ENCODE measurements at regions not wholly inside any gene's neighbourhood (a gene's known extent, or its start where the extent isn't known, plus 50 kb on each side); places are given as distances from the start of the nearest gene placed in this dataset.
"Not testable (repeated sequence)": the region's sequence is repeated elsewhere in the genome, so short reads cannot be mapped to it uniquely, and the experiment has no call there.

DNA sequence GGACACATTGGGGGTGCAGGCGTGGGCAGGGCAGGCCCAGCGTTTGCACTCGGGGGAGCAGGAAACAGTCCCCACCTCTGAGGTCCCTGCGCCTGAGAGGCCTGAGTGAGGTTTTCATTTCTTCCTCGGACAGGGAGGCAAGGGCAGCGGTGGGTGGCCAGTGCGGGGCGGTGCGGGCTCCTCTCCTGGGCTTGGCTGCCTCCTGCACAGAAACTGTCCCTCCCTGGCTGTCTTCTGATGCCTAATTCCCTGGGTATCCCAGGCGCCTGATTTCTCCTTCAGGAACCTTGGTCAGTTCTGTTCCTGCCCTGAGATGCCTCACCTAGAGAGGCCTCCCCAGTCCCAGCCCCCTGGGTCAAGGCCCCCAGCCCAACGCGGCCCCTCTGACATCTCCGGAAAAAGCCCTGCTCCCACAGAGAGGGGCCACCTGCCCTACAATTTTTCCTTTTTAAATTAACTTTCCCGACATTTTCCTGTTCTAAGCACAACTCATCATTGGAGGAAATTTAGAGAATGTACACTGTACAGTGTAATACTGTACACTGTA lies 260.3 kb downstream of the ADGRD1 start:
- DNase-seq (ENCODE audit: low spot score): no peak

DNA sequence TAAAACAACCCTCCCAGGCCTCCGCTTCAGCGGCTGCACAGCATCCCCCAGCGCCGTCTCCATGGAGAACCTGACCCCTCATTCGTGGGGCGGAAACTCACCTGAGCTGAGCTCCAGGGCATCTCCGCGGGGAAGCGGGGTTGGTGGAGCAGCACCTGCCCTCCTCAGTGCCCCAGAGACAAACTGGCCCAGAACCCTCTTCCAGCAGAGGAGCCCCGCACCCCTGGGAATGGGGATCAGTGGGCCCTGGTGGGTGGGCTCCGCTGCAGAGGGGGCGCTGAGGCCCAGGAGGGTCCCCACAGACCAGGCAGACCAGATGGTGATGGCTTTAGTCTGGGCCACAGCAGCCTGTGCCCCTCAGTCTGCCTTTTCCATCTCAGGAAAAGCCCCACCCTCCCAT lies 261.2 kb downstream of the ADGRD1 start:
- DNase-seq (ENCODE audit: low spot score): not testable (repeated sequence)

DNA sequence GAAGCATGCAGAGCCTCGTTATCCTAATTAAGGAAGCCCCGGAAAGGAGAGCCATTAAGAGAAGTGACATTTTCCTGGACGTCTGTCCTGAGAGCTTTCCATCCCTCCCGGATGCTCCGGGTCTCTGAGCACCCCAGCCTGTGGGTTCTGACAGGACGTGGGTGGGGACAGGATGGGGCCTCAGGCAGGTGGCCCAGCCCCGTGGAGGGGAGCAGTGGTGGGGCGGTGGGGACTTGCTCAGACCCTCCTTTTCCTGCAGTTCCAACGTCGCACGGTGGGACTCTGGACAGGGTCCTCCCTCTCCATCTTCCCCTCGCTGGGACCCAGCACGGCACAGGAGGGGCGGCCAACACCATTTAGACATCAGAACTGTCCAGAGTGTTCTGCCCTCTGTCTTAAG lies 262.9 kb downstream of the ADGRD1 start:
- not testable (repeated sequence) for DNase-seq (ENCODE audit: low spot score)

DNA sequence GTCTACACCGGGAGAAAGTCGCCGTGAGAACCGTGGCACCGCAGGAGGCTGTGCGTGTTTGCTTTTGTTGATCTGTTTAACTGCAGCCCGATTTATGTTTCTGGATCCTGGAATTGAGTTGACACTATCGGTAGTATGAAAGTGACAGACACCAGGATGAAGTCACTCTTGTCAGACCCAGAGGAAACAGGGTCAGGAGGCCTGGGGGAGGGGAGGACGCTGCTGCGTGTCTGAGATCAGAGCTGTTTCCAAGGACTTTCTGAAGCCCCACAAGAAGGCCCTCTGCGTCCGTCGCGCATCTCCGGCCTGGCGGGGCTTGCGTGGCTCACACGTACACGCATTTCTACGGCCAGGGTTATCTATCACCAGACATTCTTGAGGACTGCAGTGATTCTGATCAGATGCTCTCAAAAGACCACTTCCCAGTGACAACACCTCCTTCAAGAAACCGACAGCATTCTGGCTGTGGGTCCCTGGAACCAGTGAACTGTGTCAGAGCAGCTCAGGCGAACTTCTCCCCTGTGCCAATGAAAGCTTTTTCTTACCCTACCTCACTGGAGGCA lies 263.4 kb downstream of the ADGRD1 start:
- DNase-seq (ENCODE audit: low spot score): no peak

DNA sequence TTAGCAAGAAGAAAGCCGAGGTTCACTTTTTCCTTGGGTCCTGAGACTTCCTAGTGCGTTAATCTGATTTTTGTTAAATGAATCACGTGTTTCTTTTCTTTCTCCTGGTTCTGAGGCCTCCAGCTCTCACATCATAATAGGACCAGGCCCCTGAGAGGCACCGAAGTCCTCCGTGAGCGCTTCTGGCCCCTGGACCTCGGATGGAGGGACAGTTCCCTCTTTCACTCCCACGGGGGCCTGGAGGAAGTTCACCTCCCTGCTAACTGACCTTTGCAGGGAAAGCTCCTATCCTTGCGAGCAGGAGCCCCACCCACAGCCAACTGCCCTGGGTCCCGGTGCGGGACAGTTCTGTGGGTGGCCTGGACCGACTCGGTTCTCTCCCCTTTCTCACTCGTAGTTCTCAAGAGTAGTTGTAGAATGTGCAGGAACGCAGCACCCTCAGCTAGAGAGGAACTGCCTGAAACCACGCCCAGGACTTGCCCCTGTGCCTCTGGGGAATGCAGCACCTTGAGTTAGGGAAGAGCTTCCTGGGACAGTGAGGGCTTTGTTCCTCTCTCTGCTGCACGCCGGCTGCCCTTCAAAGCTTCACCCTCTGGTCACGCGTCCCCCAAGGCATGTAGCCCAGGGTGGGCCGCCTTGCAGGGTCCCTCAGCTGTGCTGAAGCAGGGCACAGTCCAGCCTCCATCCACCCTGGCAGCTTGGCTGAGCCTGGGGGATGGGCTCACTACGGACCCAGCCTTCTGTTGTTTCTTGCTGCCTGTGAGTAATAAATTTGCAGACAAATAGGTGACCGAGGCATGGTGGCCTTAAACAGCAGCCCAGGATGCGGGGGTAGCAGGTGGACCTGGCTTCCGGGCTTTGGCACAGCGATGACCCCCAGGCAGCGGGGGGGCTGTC lies 264.6 kb downstream of the ADGRD1 start:
- no peak for DNase-seq (ENCODE audit: low spot score)

DNA sequence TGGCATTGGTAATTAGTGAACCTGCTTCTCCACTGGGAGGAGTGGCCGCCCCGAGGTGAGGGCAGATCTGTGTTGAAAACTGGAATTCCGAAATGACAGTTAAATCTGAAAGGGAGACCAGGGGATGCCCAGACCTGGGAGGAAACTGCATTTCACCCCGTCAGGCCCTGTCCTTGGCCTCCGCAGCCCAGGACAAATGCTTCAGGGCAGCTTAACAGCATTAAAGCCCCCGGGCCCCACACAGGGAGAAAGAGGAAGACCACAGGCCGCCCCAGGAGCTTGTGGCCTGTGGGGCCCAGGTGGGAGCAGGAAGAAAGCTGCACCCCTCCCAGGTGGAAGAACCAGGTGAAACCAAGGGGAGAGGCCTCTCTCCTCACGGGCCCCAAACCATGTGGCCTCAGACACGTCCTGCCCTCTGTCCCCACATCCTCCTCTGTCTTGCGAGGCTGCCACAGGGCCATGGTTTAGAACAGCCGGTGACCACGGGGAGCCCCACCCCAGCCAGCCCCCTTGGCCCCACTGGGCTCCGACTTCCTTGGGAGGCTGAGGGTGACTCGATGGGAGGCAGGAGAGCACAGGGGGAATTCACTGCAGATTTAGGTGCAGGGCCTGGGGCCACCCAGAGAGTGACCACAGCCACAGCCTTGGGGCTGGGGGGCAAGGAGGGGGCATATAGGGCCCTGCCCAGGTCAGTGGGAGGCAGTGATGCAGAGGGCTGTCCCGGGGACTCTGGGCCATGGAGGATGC lies 265.4 kb downstream of the ADGRD1 start:
- no peak for DNase-seq (ENCODE audit: low spot score)

DNA sequence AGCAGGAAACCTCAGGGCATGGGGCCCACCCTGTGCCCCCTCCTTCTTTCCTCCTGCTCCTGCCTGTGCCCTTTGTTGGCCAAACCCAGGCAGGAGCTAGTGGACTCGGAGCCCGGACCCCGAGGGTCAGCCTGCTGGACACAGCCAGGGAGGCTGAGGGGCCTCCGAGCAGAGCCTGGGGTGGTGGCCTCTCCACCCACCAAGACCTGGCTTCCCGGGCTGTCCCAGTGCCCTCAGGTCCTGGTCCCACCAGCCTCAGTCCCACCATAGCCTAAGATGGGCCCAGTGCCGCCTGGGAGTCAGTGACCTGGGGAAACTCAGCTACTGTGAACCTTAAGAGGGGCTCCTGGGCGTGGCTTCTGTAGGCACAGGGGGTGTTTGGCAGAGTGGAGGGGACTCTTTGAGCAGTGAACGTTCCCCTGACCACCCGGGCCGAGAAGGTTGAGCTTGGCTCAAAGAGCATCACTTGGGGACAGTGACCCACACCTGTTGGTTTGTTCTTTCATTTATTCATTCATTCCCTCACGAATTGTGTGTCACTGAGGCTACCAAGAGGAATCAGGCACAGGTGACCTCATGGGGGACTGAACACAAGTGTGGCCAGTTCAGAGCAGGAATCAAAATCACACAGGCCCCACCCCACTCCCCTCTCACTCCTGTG lies 266.1 kb downstream of the ADGRD1 start:
- no peak for DNase-seq (ENCODE audit: low spot score)

DNA sequence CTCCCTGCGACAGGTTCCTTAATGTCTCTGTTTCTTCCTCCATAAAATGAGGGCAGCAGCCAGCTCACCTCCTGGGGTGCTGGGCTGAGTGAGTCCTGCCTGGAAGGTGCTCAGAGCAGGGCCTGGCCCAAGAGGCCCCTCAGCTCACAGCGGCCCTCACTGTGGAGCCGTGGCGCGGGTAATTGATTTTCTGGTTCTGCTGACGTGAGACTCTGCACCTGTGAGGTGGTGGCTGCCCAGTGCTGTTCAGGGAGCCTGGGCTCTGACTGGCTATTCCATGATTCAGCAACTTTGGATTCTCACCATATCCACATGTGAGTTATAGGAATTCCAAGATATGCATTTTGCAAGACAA lies 266.6 kb downstream of the ADGRD1 start:
- no peak for DNase-seq (ENCODE audit: low spot score)

DNA sequence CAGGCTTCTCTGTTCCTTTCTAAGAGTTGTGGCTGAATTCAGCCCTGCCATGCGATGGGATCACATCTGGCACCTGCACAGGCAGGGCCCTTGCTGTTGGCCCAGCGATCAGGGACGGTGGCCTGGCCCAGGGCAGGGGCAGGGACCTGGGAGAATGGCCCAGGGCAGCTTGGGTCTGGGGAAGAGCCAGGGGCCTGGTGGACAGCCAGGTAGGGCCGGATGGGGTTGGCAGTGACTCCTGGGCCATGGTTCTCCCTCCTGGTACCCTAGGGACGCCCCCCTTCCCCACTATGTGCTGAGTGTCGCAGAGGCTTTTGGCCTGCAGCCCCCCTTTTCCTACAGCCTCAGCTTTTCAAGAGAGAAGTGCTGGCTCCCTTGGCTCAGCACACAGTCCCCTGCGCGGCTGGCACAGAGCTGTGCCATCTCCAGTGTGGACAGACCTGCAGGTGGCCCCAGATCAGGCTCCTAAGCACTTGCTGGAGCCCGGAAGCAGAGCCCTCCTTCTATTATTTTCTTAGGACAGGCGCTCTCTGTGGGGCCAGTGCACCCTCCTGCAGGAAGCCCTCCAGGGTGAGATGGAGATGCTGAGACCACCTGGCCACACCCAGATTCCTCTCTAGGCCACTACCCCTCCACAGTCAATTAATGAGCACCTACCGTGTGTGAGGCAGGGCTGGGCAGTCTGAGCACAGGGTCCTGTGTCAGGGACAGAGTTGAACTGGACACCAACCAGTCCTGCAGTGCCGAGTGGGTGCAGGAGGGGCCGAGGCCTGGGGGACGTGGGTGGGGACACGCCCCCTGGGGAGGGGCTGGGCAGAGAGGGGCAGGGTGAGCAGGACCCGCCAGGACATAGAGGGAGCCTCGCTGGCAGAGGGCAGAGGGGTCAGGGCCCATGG lies 267.6 kb downstream of the ADGRD1 start:
- DNase-seq (ENCODE audit: low spot score): no peak

DNA sequence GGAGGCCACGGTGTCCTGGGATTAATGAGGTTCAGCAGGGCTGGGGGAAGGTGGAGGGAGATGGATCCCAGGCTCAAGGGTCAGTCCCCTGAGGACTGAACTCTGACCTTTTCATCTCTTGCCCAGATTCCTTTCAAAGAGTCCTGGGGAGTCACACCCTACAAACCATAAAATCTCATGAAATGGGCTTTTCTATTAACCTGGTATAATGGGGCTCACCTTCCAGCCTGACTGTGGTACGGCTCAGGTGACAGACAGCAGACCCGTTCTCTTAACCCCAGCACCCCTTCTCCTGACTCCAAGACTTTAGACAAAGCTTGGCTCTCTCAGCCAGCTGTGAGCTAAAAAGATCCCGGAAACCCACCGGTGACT lies 268.2 kb downstream of the ADGRD1 start:
- DNase-seq (ENCODE audit: low spot score): no peak

DNA sequence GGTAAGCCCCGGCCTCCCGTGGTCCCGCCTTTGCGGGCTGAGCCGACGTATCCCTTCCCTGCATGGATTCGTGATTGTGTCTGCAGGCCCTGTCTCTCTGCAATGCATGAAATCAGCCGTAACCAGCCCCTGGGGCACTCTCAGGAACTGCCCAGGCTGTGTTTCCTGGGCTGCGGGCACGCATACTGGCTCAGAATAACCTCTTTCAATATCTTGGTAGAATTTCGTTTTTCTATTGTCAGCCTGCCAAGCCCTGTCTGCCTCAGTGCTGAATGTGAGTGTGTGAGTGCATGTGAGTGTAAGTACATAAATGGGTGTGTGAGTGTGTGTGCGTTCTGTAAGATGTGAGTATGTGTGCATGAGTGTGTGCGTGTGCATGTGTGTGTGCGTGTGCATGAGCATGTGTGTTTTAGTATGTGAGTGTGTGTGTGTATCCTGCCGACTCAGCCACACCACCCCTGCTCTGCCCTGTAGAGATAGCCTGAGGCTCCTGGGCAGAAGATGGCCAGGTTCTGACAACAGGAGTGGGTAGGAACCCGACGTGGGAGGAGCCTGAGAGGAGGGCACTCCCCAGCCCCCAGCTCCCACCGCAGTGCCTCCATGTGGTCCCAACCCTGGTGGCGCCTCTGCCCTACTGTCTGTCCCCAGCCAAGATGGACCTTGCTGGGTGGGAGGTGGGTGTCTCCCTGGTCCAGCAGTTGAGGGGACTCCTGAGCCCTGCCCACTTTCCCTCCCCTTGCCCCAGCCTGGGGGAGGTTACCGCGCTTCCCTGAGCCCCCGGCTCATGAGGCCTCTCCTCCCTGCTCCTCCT lies 268.8 kb downstream of the ADGRD1 start:
- DNase-seq (ENCODE audit: low spot score): no peak

DNA sequence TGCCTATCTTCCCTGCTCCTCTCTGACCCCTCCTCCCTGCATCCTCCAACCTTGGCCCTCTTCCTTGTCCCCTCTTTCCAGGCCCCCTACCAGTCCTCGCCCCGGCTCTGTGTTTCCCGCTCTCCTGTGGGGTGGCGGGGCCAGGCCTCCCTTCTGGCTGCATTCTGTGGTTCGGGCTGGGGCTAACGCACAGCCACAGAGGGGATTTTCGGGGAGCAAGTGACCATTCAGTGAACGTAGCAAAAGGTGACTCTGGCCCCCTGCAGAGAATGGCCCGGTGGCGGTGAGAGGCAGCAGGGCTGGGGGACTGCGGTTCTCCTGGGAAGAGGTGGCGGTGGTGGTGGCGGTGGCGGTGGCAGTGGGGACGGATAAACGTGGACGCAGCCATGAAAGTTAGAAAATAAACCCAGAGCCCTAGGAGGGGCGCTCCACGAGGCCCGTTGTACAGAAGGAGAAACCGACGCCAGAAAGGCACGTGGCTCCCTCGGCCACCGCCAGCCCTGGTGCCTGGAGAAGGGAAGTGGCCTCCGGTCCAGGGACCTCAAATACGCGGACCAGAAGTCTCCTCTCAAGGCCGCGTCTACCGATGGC lies 269.6 kb downstream of the ADGRD1 start:
- DNase-seq (ENCODE audit: low spot score): no peak

DNA sequence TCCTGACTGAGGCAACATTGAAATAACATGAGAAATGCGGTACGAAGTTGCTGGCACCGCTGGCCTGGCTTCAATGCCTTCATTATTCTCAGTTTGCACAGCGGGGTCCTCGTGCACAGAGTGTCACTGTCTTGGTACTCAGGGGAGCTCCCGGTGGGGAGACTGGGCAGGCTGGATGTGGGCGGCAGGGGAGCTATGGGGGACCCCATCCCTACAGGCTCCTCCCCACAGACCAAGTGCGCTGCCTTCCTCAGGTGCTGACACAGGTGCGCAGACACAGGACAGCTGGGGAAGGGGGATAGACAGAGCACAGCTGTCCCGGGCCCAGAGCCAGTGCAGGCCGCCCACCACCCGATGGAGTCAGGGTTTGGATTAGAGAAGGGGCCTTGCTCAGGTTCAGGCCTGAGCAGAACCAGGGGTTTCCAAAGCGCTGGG lies 270.1 kb downstream of the ADGRD1 start:
- DNase-seq (ENCODE audit: low spot score): no peak

DNA sequence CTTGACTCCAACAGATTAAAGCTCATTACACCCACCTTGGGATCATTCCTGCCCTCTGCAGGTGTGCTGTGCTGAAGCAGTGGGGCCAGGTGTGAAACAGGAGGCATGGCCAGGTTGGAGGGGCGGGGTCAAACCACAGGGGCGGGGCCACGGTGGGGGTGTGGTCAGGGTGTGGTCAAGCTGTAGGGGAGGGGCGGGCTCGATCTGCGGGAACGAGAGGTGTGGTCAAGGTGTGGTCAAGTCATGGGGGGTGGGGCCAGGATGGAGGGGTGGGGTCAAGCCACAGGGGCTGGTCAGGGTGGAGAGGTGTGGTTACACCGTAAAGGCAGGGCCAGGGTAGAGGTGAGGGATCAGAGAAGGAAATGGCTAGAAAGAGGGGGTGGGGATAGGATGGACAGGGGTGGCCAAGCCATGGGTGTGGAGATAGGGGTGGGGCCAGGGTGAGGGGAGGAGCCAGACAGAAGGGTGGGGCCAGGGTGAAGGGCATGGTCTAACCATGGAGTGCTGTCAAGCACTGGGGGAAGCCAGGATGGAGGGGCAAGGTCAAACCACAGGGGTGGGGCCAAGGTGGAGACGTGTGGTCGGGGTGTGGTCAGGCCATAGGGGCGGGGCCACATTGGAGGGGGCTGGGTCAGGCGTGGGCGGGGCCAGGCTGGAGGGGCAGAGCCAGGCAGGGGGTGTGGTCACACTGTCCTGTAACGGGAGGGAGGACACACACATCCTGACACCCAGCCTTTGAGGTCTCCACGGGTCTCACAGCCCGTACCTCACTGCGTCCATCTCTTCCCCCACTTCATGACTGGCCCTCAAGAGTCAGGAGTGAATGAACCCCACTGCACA lies 270.7 kb downstream of the ADGRD1 start:
- DNase-seq (ENCODE audit: low spot score): not testable (repeated sequence)

DNA sequence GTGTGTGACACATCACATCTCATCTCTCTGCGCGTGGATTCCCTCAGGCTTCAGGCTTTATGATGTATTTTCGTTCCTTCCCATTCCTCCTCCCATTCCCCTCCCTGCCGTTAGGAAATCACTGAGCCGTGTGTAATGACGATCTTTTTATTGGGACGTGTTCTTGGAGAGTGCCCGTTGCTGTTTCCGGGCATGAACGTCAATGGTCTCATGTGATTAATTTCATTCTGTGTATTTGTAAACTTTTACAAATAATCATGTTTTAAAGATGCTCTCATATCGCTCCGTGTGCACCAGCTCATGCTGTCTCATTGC lies 271.3 kb downstream of the ADGRD1 start:
- not testable (repeated sequence) for DNase-seq (ENCODE audit: low spot score)

DNA sequence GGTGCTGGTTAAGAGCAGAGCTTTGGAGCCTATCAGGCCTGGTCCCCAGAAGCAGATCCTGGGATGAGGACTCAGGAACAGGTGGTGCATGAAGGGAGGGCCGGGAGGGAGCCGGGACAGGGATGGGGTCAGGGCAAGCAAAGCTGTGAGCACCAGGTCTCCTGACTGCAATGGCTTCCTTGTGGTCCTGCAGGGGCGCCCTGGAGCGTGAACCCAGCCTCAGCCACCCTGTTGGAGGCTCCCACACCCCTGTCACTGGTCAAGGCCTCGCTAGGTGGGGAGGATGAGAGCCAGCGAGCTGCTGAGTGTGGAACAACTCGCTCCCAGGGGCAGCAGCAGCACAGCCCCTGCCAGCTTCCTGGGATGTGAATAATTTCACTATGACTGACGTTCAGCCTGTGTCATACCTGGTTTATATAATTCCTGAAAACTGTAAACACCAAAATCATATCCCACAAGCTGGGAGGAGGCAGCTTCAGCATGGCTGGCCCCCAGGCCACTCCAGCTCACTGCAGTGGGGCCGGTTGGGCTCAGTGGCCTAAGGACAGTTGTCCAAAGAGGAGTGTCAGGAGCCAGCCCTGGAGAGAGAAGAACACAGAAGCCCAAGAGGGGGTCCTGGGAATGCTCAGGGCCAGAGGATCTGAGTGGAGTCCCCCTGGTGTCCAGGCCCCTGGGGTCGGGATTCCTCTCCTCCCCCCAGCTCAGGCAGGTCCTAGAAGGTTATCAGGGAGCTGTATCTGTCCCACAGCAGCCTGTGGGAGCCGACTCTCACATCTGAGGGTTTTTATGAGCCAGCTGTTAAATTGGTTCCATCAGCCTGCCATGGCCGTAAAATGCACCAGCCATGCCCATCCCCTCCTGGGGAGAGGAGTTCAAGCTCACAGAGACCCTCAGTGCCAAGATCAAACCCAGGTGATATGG lies 272.9 kb downstream of the ADGRD1 start:
- no peak for DNase-seq (ENCODE audit: low spot score)

DNA sequence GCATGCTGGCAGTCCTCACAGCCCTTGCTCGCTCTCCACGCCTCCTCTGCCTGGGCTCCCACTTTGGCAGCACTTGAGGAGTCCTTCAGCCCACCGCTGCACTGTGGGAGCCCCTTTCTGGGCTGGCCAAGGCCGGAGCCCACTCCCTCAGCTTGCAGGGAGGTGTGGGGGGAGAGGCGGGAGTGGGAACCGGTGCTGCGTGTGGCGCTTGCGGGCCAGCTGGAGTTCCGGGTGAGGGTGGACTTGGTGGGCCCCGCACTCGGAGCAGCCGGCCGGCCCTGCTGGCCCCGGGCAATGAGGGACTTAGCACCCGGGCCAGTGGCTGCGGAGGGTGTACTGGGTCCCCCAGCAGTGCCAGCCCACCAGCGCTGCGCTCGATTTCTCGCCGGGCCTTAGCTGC lies 273.9 kb downstream of the ADGRD1 start:
- not testable (repeated sequence) for DNase-seq (ENCODE audit: low spot score)

DNA sequence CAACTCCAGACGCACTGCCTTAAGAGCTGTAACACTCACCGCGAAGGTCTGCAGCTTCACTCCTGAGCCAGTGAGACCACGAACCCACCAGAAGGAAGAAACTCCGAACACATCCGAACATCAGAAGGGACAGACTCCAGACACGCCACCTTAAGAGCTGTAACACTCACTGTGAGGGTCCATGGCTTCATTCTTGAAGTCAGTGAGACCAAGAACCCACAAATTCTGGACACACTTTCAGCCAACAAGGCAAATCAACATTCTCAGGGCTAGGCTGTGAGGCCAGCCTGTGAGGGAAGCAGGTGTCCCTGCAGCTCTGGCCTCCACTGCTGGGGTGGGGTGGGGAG lies 275.3 kb downstream of the ADGRD1 start:
- DNase-seq (ENCODE audit: low spot score): not testable (repeated sequence)

Data from CD4-positive, alpha-beta T cell treated with Interleukin-2 at 100 ng/mL for 4 hours (primary cell).